NCI-H2029 (cell line): ENCODE measurements at regions not wholly inside any gene's neighbourhood (a gene's known extent, or its start where the extent isn't known, plus 50 kb on each side); places are given as distances from the start of the nearest gene placed in this dataset.

Source experiments
- DNase-seq: peaks from one replicate; lab custom pipeline; 2025; lab: John Stamatoyannopoulos, UW

GRCh38 chr5:147037515-147038205 is 159.1 kb upstream of the PPP2R2B start:
- no peak for DNase-seq

- no peak for DNase-seq
Observed at GRCh38 chr5:147040856-147041255, 162.3 kb upstream of the PPP2R2B start.

- DNase-seq = no peak
Observed at GRCh38 chr5:147044572-147045273, 166.2 kb upstream of the PPP2R2B start.

GRCh38 chr5:147045290-147045689 is 166.7 kb upstream of the PPP2R2B start:
- no peak for DNase-seq

GRCh38 chr5:147046281-147046680 is 167.7 kb upstream of the PPP2R2B start:
- no peak for DNase-seq

- DNase-seq = no peak
Observed at GRCh38 chr5:147046894-147047293, 168.3 kb upstream of the PPP2R2B start.

- no peak for DNase-seq
Observed at GRCh38 chr5:147049764-147050163, 171.2 kb upstream of the PPP2R2B start.

- no peak for DNase-seq
Observed at GRCh38 chr5:147050172-147050571, 171.6 kb upstream of the PPP2R2B start.

GRCh38 chr5:147051193-147051592 is 172.6 kb upstream of the PPP2R2B start:
- DNase-seq = no peak

- no peak for DNase-seq
Observed at GRCh38 chr5:147052519-147052918, 174.0 kb upstream of the PPP2R2B start.

- DNase-seq = no peak
Observed at GRCh38 chr5:147055089-147055826, 176.7 kb upstream of the PPP2R2B start.

- no peak for DNase-seq
Observed at GRCh38 chr5:147055850-147056566, 177.5 kb upstream of the PPP2R2B start.

GRCh38 chr5:147057051-147057450 is 177.8 kb upstream of the STK32A start:
- peak; percentile 73 for DNase-seq

GRCh38 chr5:147061431-147061830 is 173.4 kb upstream of the STK32A start:
- no peak for DNase-seq

- DNase-seq = no peak
Observed at GRCh38 chr5:147062427-147062826, 172.4 kb upstream of the STK32A start.

GRCh38 chr5:147063943-147064342 is 170.9 kb upstream of the STK32A start:
- no peak for DNase-seq

GRCh38 chr5:147065071-147065470 is 169.8 kb upstream of the STK32A start:
- no peak for DNase-seq

- DNase-seq = no peak
Observed at GRCh38 chr5:147068998-147069397, 165.8 kb upstream of the STK32A start.

GRCh38 chr5:147072622-147073021 is 162.2 kb upstream of the STK32A start:
- peak; percentile 63 for DNase-seq

GRCh38 chr5:147073098-147073497 is 161.7 kb upstream of the STK32A start:
- peak; percentile 59 for DNase-seq

GRCh38 chr5:147075187-147075586 is 159.6 kb upstream of the STK32A start:
- no peak for DNase-seq

GRCh38 chr5:147080391-147080790 is 154.4 kb upstream of the STK32A start:
- no peak for DNase-seq
